NT2/D1 (cell line): ENCODE measurements at regions not wholly inside any gene's neighbourhood (a gene's known extent, or its start where the extent isn't known, plus 50 kb on each side); places are given as distances from the start of the nearest gene placed in this dataset.

Source experiments
- YY1 ChIP-seq: IDR thresholded peaks from 2 replicates; pipeline ENCODE4 v1.6.1; 2011; ENCODE audit not compliant: insufficient read length, insufficient read depth
- ZNF274 ChIP-seq: IDR thresholded peaks from 2 replicates; pipeline ENCODE4 v1.6.1; 2011; ENCODE audit warnings: mild to moderate bottlenecking, low read depth, low read length

DNA sequence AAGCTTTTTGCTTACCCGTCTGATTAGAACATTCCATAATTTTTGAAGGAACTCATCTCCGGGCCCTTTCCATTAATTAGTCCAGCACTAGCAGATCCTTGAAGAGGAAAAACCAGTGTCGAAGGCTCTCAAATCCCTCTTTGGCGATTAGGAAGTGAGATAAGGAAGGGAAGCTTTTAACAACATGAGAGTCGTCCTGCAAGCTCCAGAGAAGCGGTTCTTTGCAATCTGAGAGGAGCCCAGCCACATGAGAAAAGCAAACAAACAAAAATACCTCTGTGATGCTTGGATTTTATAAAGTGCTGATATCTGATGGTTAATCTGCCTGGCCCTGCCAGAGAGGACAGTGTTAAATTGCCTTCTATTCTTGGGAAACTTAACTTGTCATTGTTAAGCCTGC is 339.8 kb upstream of the SALL1 start:
- TF ChIP-seq YY1 = no peak
- TF ChIP-seq ZNF274 = no peak
